Stimulated activated CD4-positive, alpha-beta T cell treated with anti-CD3 and anti-CD28 coated beads, Interleukin-2, amount 100 ng/mL, for 4 hours (primary cell): ENCODE measurements at regions not wholly inside any gene's neighbourhood (a gene's known extent, or its start where the extent isn't known, plus 50 kb on each side); places are given as distances from the start of the nearest gene placed in this dataset.
A peak's percentile ranks its signal among the peaks of the same experiment; 100 is the strongest.
"Not testable (repeated sequence)": the region's sequence is repeated elsewhere in the genome, so short reads cannot be mapped to it uniquely, and the experiment has no call there.

Source experiments
- DNase-seq: peaks from one replicate; pipeline ENCODE4 v3.0.0-alpha.2; 2020; ENCODE audit warnings: low read depth

- no peak for DNase-seq
These were observed 186.7 kb downstream of the UACA start for GRCh38 chr15:70576696-70577095.

DNA sequence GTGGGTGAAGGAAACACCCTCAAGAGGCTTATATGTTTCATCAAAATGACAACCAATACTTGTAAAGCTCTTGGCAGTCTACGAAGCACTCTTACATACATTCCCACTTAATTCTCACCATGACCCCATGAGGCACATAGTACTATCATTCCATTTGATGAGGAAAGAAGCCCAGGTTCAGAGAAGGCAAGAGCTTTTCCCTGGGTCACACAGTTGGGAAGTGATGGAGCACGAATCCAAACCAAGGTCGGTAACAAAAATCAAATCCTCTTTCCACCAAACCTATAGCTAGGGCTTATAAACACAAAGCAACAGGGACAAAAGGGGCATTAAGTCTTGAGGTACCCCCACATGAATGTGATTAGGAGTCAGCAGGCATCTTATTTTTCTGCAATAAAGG is 187.1 kb downstream of the UACA start:
- DNase-seq: no peak

GRCh38 chr15:70575231-70576226 is 187.8 kb downstream of the UACA start:
- no peak for DNase-seq

GRCh38 chr15:70574325-70574724 is 189.0 kb downstream of the UACA start:
- DNase-seq: not testable (repeated sequence)

DNA sequence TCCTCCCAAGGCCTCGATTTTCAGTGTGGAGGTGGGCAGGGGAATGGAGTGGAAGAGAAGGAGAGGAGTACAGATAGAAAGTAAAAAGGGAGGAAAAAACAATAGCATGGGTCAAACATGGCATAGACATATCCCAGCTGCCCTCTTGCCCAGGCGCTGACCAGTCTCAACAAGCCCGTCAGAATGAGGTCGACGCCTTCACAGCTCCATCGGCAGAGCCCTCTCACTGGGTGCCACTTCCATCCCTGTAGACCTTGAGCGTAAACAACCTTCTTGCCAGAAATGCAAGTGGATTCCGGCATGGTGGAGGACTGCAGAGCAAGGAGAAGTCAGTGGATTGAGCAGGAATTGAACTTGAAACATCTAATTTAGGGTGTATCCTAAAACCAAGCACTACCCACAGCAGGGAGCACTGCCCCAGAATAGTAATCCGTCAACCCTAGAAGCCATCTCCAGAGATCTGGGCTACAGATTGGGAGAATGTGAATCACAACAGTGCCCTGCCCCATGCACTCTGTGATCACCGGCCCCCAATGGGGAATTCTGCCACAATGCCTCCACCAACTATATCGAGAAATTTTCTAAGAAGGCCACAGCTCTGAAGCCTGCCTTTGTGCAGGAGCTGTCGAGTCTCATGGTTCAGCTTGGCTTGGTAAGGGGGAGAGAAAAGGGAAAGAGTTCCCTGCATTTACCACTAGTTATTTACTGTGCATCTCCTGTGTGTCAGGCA is 190.1 kb downstream of the UACA start:
- DNase-seq: no peak

GRCh38 chr15:70569714-70570231 is 193.6 kb downstream of the UACA start:
- no peak for DNase-seq

DNA sequence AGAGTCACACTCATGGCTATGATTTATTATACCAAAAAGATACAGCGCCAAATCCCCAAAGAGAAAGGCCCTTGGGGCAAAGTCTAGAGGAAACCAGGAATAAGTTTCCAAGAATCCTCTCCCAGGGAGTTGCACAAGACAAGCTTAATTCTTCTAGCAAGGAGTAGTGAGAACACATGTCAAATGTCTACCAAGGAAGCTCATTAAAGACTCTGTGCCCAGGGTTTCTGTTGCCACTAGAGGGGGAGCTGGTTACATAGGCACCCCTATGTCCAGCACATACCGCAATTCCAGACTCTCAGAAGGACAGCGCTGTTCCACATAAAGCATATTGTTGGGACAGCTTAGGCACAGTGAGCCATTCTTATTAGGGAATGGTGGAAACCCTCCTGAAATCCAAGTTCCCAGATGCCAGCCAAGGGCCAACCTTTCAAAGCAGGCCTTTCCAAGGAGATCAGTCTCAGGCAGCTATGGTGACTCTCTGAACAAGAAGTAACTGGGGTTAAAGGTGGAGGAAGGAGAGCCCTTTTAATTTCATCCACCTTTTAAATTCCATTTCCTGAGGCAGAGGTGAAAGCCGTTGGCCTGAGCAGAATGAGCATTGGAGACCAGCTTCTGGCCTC is 194.2 kb downstream of the UACA start:
- DNase-seq: no peak

- DNase-seq: no peak
These were observed 196.4 kb downstream of the UACA start for GRCh38 chr15:70566989-70567388.

- no peak for DNase-seq
These were observed 197.1 kb downstream of the UACA start for GRCh38 chr15:70566047-70566835.

DNA sequence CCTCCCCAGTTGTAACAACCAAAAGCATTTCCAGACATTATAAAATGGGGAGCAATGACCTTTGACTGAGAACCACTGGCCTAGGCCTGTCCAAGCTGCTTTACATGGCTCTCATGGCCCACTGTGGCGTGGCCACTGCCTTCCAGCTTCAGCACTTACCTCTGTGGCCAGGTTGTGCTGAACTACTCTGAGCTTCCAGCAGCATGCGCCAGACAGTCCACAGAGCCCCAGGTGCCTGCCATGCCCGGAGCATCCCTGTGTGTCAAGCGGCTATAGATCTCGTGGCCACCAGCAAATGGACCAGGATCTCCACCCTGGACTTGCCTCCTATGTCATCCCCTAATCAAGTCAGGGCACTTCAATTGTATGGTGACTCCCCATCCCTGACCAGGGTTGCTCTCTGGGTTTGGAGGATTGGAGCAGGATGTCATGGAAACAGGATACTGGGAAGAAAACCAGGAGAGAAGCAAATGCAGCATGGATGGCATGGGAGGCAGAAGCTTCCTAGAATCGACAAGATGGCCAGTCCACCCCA is 199.7 kb downstream of the UACA start:
- DNase-seq: no peak

DNA sequence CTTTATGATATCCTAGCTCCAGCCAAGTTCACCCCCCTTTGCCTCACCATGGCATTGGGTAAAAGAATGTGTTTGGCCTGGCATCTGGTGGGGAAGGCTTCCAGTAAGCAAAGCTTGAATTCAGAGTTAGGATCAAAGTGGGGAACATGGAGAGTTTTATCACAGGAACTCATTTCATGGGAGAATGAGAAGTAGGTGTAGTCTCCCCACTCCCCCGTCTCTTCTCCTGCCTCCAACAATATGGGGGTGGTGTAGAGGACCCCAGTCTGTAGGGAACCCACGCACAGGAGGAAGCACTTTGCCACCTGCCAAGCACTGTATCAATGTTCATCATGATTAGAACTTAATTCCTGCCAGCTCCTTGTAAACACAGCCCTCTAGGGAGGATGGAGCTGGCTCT is 200.5 kb downstream of the UACA start:
- DNase-seq: no peak

DNA sequence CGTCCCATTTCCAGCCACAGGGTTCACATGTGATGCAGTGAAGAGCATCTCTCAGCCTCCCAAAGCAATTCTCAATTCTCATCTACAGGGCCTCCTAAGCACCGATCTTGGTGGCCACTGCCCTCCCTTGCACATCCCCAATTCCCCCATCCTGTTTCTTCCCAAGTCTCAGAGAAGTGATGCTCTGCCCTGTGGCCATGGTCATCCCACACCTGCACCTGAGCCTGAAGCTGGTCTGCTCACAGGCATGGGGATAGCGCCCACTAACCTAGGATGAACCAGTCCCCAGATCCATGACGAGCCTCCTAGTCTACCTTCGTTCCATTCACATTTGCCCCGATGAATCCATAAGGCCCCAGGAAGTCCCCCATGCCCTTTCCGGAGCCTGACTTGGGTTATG is 201.5 kb downstream of the UACA start:
- no peak for DNase-seq

DNA sequence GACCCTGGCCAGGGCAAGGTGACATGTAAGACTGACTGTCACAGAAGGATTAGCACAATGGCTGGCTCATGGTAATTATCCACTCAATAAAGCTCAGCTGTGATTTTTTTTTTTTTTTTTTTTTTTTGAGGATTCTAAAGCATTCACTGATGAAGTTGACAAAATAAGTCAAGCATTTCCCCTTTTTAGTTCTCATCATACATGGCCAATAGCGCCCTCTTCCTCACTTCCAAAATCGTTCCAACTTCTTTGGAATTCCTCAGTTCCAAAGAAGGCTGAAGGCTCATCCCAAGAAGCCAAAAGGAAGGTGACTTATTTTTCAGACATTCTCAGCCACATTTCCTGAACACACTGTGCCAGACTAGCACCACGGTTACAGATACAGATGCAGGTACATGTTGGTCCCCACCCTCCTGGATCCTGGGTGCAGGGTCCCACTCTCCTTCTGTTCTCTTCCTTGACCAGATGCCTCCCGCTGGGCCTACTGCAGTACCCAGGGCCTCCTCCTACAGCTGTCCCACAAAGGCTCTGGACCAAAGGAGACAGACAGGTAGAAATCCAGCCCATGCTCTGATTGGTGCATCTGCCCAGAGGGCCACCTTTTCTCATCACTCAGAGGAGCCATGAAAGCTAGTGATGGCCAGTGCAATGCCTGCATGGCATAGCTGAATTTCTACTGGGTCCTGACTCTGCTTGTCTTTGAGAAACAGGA is 202.6 kb downstream of the UACA start:
- DNase-seq: no peak

DNA sequence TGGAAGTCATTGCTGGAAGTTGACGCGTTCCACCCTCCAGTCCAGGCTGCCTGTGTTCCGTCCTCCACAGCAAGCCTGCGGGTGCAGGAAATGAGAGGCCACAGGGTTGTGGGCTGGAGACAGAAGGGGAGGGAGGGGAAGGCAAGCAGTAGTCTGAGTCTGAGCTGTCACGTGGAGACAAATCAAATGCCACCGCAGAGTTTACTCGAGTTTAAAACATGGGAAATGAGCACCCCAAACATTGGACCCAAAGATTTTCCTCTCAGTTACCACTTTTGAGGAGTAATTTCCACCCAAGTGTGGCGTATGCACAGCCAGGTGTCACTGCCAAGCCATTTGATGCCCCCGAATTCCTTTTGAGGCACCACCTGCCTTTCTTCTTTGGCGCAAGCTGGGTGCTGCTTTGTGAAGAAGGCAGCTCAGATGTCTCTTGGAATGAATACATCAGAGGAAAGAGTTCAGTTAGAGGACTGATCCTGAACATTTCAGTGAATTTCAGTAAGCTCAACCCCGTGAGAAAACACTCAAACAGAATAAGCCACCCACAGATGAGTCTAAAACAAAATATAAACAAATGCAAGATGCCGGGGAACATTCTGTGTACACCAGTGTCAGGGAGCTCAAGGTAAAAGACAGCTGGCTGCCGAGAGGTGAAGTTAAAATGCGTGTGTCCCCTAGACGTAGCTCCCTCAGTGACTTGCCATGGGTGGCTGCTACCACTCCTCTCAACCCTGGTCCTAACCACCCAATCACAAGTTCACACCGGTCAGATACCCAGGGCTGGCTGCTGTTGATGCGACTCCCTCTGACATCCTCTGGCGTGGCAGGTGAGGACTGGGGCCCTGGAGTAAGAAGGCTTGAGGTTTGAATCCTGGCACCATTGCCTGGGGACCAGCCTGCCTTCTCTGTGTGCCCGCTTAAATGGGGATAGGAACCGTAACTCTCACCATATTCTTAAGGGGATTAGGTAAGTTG is 203.8 kb downstream of the UACA start:
- DNase-seq: peak; percentile 37

- no peak for DNase-seq
These were observed 204.7 kb downstream of the UACA start for GRCh38 chr15:70558406-70559264.

GRCh38 chr15:70557521-70558258 is 205.7 kb downstream of the UACA start:
- no peak for DNase-seq

GRCh38 chr15:70556779-70557178 is 206.6 kb downstream of the UACA start:
- no peak for DNase-seq
